Glutamatergic neuron (in vitro differentiated cells): ENCODE measurements at regions not wholly inside any gene's neighbourhood (a gene's known extent, or its start where the extent isn't known, plus 50 kb on each side); places are given as distances from the start of the nearest gene placed in this dataset.

ENCODE experiments used
- DNase-seq: peaks from one replicate; pipeline ENCODE4 v3.0.0; 2022
- H3K27ac Mint-ChIP-seq: one replicate; pipeline ENCODE4 v1.8.0; 2020; ENCODE audit warnings: mild to moderate bottlenecking, mixed read lengths, inconsistent platforms; ENCODE audit not compliant: unreplicated experiment
- H3K27me3 Mint-ChIP-seq: one replicate; pipeline ENCODE4 v1.8.0; 2020; ENCODE audit warnings: mild to moderate bottlenecking, moderate library complexity, mixed read lengths, inconsistent platforms; ENCODE audit not compliant: unreplicated experiment
- H3K36me3 Mint-ChIP-seq: one replicate; pipeline ENCODE4 v1.8.0; 2020; ENCODE audit warnings: mild to moderate bottlenecking, mixed read lengths, inconsistent platforms; ENCODE audit not compliant: unreplicated experiment
- H3K4me1 Mint-ChIP-seq: one replicate; pipeline ENCODE4 v1.8.0; 2020; ENCODE audit warnings: mild to moderate bottlenecking, low read depth, mixed read lengths, inconsistent platforms; ENCODE audit not compliant: unreplicated experiment
- H3K4me3 Mint-ChIP-seq: one replicate; pipeline ENCODE4 v1.8.0; 2020; ENCODE audit warnings: mild to moderate bottlenecking, mixed read lengths, inconsistent platforms; ENCODE audit not compliant: unreplicated experiment
- H3K9me3 Mint-ChIP-seq: one replicate; pipeline ENCODE4 v1.8.0; 2020; ENCODE audit warnings: mild to moderate bottlenecking, moderate library complexity, mixed read lengths, inconsistent platforms; ENCODE audit not compliant: unreplicated experiment
- CTCF ChIP-seq: fragments of 200-600 bp; sonication (generic); IDR thresholded peaks from one replicate; pipeline ENCODE4 v1.5.0; 2021; ENCODE audit not compliant: partially characterized antibody, unreplicated experiment

GRCh38 chr9:129467739-129468666 lies 152.9 kb downstream of the C9orf50 start:
- Mint-ChIP-seq H3K4me1 (peaks cover 13% of the 10 kb centered on the region), H3K27me3 (peaks cover 5% of the 10 kb centered on the region), H3K27ac (peak overlapping the region; percentile 62), H3K9me3 (peaks cover 8% of the 10 kb centered on the region), H3K36me3 (no peaks in the 10 kb centered on the region), H3K4me3 (no peak overlapping the region)
- TF ChIP-seq CTCF: no peak
- no peak for DNase-seq

DNA sequence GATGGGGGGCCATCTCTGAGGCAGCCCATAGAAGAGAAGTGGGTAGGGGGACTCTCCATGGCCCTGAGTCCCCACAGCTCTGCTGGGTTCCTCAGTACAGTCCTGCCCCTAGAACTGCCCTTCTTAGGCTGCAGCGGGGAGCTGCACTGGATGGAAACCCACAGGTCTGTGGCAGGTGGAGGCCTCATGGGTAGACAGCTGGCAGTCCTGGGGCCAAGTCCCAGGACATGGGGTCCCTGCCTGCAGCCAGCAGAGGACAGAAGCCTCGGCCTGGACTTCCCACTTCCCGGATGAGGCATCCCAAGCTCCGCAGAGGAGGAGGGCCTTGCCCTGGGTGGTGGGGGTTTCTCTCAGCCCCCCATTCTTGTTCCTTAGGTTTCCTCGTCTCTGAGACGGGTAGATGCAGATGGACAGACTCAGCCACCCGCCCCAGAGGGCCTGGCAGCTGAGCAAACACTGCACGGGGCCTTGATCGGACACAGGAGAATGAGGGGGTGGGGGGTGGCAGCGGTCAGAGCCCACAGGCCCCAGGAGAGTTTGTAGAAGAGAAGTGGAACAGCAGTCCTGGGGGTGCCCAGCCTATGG lies 153.8 kb downstream of the C9orf50 start:
- H3K9me3 Mint-ChIP-seq: peaks cover 8% of the 10 kb centered on the region
- no peaks in the 10 kb centered on the region for H3K36me3 Mint-ChIP-seq
- TF ChIP-seq CTCF: no peak
- H3K4me1 Mint-ChIP-seq: peaks cover 13% of the 10 kb centered on the region
- no peak overlapping the region for H3K27ac Mint-ChIP-seq
- H3K4me3 Mint-ChIP-seq: no peak overlapping the region
- DNase-seq: no peak
- peaks cover 5% of the 10 kb centered on the region for H3K27me3 Mint-ChIP-seq

- DNase-seq: no peak
- peaks cover 17% of the 10 kb centered on the region for H3K4me1 Mint-ChIP-seq
- H3K36me3 Mint-ChIP-seq: no peaks in the 10 kb centered on the region
- H3K27ac Mint-ChIP-seq: no peak overlapping the region
- TF ChIP-seq CTCF: no peak
- H3K4me3 Mint-ChIP-seq: peak overlapping the region; percentile 49
- H3K9me3 Mint-ChIP-seq: peaks cover 6% of the 10 kb centered on the region
- peaks cover 3% of the 10 kb centered on the region for H3K27me3 Mint-ChIP-seq
Observed at GRCh38 chr9:129465834-129466535, 154.9 kb downstream of the C9orf50 start.

DNA sequence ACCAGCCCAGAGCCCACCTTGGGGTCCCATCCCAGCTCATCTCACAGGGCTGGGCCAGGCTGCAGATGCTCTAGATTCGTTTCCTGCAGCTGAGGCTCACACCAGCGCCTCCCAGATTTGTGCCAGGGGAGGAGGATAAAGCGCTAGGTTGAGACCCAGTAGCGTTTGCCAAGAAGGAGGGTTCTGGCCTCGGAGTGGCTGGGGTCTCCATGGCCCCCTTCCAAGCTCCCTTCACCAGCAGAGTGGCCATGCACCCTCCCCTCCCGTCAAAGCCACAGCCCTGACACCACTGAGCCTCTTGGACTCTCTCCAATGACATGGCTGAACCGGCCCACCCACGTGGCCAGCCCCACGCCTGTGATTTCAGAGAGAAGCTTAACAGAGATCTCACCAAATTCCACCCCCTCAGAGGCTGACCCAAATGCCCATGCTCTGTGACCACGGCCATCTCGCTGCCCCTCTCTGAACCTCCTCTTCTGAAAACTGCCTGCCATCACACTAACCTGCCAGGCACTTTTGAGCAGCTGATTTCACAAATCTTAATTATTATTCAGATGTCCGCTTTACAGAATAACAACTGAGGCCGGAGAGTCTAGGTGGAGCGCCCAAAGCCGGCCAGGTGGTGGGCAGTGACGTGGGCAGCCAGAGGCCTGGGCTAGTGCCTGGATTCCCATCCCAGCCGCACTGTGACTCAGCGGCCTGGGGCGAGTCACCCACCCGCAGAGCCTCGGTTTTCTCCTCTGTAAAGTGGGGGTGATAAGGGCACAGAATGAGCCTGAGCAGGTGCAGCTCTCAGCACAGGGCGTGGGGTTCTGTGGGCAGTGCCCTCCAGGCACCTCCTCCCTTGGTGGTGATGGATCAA lies 155.7 kb downstream of the C9orf50 start:
- H3K9me3 Mint-ChIP-seq: peaks cover 8% of the 10 kb centered on the region
- H3K27me3 Mint-ChIP-seq: peaks cover 3% of the 10 kb centered on the region
- peaks cover 17% of the 10 kb centered on the region for H3K4me1 Mint-ChIP-seq
- no peak overlapping the region for H3K4me3 Mint-ChIP-seq
- DNase-seq: no peak
- H3K36me3 Mint-ChIP-seq: no peaks in the 10 kb centered on the region
- no peak overlapping the region for H3K27ac Mint-ChIP-seq
- no peak for TF ChIP-seq CTCF
